Inferior parietal cortex (tissue), 1 donor: ENCODE measurements at regions not wholly inside any gene's neighbourhood (a gene's known extent, or its start where the extent isn't known, plus 50 kb on each side); places are given as distances from the start of the nearest gene placed in this dataset.
"Not testable (repeated sequence)": the region's sequence is repeated elsewhere in the genome, so short reads cannot be mapped to it uniquely, and the experiment has no call there.

Experiments used
- DNase-seq: peaks from one replicate; pipeline ENCODE4 v3.0.0-alpha.2; 2016; ENCODE audit errors: extremely low spot score

DNA sequence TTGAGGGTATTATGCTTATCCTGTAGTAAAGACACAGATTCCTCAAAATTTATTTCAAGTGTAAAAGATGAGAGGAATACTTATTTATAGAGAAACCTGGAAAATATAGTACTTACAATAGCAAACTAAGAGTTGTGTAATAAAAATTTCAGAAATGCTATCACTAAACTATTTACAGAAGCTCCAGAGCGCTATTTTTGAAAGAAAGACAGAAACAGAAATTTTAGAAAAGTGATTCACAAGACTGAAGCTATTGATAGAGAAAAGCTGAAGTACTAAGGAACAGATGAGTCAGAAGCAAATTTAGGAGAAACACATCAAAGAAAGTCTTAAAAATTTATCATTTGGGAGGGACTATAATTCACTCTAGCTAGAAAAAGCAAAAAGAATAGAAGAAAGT is 1174.2 kb downstream of the DIAPH3 start:
- peak; percentile 23 for DNase-seq

DNA sequence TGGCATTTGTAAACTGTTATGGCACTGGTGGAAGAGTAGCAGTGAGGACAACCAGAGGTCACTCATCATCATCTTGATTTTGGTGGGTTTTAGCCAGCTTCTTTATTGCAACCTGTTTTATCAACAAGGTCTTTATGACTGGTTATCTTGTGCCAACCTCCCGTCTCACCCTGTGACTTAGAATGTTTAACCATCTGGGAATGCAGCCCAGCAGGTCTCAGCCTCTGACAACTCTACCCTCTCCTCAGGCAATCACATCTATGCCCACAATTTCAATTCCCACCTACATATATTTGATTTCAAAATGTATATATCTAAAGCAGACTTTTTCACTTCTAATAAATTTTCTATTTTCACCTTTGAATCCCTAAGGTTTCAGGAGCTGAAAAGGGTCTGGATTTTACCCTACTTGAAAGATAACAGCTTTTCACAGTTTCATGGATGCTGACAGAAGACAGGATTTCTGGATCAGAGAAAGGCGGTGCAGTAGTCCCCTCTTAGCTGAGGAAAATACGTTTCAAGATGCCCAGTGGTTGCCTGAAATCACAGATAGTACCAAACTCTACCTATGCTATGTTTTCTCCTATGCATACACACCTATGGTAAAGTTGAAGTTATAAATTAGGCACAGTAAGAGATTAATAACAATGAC is 1171.8 kb downstream of the DIAPH3 start:
- DNase-seq: no peak

DNA sequence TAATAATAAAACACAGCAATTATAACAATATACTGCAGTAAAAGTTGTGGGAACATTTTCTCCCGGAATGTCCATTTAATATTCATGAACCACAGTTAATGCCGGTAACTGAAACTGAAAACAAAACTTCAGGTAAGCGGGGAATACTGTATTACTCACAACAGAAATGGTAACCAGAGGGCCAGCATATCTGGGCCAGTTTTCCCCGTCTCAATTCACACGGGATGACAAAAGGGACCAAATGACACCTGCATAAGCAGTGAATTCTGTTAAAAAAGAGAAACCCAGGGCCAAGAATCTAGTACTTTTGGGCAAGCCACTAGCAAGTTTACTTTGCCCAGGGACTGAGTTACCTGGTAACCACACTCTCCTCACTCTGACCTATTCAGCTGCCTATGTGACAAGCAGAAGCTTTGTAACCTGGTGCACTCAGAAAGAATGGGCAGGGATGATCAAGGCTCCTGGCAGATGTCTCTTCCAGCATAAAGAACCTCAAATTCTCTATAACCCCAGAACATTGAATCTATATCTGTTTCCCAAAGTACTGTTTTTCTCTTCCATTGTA is 1171.2 kb downstream of the DIAPH3 start:
- no peak for DNase-seq

- DNase-seq: no peak
These were observed 1169.7 kb downstream of the DIAPH3 start for GRCh38 chr13:58994077-58994476.

DNA sequence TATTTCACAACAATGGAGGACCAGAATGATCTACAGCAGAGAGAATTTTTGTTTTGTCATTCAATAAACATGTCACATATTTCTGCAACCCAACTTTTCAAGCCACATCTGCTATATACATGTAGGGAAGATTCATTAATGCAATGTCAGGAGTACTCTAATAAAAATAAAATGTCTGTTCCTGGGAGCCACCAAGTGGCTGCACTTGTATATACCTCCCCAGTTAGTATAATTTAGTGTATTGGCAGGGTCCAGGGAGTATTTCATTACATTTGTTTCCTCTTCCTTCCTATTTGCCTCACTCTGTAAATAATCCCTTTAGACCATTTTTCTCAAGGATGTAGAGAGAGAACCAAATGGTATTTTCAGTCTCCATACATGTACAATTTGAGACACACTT is 1169.0 kb downstream of the DIAPH3 start:
- no peak for DNase-seq

GRCh38 chr13:58998716-58999115 is 1165.0 kb downstream of the DIAPH3 start:
- DNase-seq: no peak

DNA sequence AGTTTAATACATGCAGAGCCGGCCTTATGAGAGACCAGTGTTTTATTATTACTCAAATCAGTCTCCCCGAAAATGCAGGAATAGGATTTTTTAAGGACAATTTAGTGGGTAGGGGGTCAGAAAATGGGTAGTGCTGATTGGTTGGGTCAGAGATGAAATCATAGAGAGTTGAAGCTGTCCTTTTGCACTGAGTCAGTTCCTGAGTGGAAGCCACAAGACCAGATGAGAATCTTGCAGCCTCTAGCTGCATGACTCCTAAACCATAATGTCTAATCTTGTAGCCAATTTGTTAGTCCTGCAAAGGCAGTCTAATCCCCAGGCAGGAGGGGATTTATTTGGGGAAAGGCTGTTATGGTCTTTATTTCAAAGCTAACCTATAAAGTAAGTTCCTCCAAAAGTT is 1163.9 kb downstream of the DIAPH3 start:
- no peak for DNase-seq

GRCh38 chr13:59000770-59001169 is 1163.0 kb downstream of the DIAPH3 start:
- DNase-seq: no peak

- DNase-seq: no peak
These were observed 1151.0 kb downstream of the DIAPH3 start for GRCh38 chr13:59012731-59013130.

GRCh38 chr13:59016250-59016649 is 1147.5 kb downstream of the DIAPH3 start:
- no peak for DNase-seq

- no peak for DNase-seq
These were observed 1139.3 kb downstream of the DIAPH3 start for GRCh38 chr13:59024434-59024833.

GRCh38 chr13:59034198-59034597 is 1129.5 kb downstream of the DIAPH3 start:
- DNase-seq: no peak

DNA sequence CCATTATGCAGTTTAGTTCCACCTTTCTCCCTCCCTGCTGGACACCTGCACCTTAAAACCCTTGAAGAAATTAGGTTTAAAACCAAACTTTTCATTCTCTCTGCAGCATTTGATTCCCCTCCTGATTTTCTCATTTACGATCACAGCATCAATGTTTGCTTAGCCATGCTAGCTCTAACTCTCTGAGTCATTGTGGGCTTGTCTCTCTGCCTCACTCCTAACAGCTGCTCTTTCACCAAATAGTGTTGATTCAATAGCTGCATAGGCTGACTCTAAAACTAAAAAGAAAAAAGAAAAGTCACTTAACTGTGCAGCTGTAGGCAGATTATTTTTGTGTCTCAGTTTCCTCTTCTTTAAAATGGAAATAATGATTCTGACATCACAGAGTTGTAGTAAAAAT is 1124.9 kb downstream of the DIAPH3 start:
- no peak for DNase-seq

DNA sequence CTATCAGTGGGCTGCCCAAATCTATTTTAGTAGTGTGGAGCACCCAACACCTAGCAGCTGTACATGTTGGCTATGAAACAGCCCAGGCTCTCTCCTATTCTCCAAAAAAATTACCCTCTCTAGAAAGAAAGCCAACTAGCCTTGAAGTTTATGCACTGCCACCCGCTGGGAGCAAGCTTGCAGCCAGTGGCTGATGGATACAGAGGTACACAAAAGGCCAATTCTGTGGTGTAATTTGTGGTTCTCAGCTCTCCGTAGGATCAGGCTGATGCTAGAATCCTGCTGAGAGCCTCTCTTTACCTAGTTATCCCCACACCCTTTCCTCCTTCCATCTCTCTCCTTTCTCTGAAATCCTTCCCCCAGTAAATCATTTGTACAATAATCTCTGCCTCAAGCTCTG is 1120.7 kb downstream of the DIAPH3 start:
- DNase-seq: no peak

- DNase-seq: no peak
These were observed 1116.2 kb downstream of the DIAPH3 start for GRCh38 chr13:59047546-59047945.

- DNase-seq: no peak
These were observed 1102.1 kb downstream of the DIAPH3 start for GRCh38 chr13:59061621-59062020.

- no peak for DNase-seq
These were observed 1099.7 kb downstream of the DIAPH3 start for GRCh38 chr13:59064042-59064441.

DNA sequence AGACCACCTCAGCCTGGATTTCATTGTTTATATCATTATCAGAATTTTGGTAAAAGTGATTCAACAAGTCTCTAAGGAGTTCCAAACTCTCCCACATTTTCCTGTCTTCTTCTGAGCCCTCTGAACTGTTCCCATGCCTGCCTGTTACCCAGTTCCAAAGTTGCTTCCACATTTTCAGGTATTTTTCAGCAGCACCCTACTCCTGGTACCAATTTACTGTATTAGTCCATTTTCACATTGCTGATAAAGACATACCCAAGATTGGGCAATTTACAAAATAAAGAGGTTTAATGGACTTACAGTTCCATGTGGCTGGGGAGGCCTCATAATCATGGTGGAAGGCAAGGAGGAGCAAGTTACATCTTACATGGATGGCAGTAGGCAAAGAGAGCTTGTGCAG is 1087.3 kb downstream of the DIAPH3 start:
- DNase-seq: not testable (repeated sequence)

DNA sequence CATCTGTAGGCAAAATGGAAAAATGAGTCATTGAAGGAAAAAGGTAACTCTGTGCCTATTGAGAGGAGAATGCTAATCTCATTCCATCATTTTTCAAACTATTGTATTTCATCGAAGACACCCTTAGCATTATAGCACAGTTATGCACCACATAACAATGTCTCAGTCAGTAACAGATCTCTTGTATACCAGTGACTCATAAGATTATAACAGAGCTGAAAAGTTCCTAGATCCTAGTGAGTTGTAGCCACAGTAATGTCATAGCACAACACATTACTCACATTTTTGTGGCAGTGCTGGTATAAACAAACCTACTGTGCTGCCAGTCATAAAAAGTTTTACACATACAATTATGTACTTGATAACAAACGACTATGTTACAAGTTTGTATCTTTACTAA is 1077.6 kb downstream of the DIAPH3 start:
- DNase-seq: no peak

DNA sequence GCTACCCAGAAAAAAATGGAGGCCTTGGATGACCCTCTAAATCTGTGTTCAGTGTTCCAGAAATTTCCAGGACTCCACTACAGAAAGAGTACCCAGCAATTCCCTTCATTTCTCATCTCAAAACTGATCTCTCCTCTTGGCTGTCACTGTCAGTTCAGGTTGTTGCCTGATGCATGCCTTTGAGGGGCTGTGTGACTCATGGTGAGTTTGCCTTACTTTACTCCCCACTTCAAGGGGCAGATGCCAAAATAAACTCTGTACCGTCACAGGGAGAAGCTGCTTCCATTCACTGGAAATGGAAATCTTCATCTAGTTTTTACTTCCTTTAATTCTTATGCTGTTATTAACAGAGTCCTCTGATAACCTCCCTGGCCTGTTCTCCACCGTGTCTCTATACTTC is 1075.0 kb downstream of the DIAPH3 start:
- no peak for DNase-seq

GRCh38 chr13:59094181-59094580 is 1069.5 kb downstream of the DIAPH3 start:
- DNase-seq: no peak

DNA sequence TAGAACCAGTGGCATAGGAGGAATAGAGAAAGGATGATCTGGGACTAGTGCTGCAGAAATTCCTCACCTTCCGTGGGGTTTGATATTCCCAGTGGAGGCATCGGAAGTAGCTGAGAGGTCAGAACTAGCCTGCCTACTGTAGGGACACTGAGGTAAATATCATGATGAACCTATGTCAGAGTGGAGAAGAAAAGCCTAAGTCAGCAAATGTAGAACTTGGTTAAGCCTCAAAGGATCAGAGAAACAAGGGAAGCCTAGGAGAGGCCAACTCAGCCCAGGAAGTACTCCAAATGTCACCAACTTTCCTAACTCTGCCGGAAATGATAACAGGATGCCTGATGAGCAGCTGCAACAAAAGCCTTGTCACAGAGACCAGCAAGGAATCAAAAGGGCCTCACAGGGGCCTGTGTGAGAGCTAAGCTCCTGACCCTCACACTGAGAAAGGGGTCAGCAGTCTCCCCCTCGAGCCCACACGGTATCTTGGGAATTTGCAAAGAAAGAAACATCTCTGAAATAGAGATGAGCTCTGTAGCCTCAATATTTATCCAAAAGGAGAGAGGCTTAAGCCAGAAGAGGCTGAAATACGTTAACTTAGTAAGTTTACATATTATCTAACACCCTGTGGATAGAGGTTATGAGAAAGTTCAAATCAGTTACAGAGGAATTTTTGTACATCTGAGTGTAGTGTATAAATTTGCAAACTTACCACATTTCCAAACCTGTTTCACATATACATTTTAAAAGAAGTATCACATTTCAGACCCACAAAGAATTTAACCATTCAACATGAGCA is 1064.3 kb downstream of the DIAPH3 start:
- no peak for DNase-seq
